ENCODE measurements at regions not wholly inside any gene's neighbourhood (a gene's known extent, or its start where the extent isn't known, plus 50 kb on each side); places are given as distances from the start of the nearest gene placed in this dataset.

- no peak for TF ChIP-seq EZH2 (IDR thresholded peaks at IDR 0.05; ENCODE audit: insufficient read depth, poor library complexity, severe bottlenecking)
- TF ChIP-seq EZH2phosphoT487 (IDR thresholded peaks at IDR 0.05; ENCODE audit: insufficient read depth, low read depth): no peak
- in situ Hi-C loops (cut with MboI): no loop called here
- Histone ChIP-seq H3F3A (ENCODE audit: insufficient read depth) (no peaks in the 10 kb centered on the region), H2AFZ (no peak overlapping the region), H3K36me3 (ENCODE audit: low read depth) (no peaks in the 10 kb centered on the region), H3K27ac (no peak overlapping the region), H3K79me2 (ENCODE audit: insufficient read depth) (no peaks in the 10 kb centered on the region), H3K9me2 (ENCODE audit: insufficient read depth) (no peaks in the 10 kb centered on the region), H3K9me3 (ENCODE audit: low read depth) (no peaks in the 10 kb centered on the region), H4K20me1 (ENCODE audit: insufficient read depth) (no peaks in the 10 kb centered on the region), H3K9ac (no peak overlapping the region), H3K4me2 (ENCODE audit: unreplicated experiment) (no peak overlapping the region), H3K4me3 (no peak overlapping the region), H3K27me3 (replicated peaks; ENCODE audit: insufficient read depth) (no peaks in the 10 kb centered on the region), H3K4me1 (ENCODE audit: insufficient read depth) (no peaks in the 10 kb centered on the region)
- WGBS, 2 experiments (ENCODE audit: low coverage in 1 of 2, low lambda C conversion rate in 2 of 2, missing lambda C conversion rate in 2 of 2): 62 to 69% methylated on average over 1 of the region's 1 CpG
- no peak for DNase-seq
Measured at GRCh38 chr4:54386693-54387092, 157.6 kb downstream of the PDGFRA start.

- no peak overlapping the region for H3K9ac ChIP-seq
Measured at GRCh38 chr4:54390670-54391069, 161.6 kb downstream of the PDGFRA start.

GRCh38 chr4:54391104-54391503 lies 162.0 kb downstream of the PDGFRA start:
- no peaks in the 10 kb centered on the region for H3K9me3 ChIP-seq (ENCODE audit: low read depth)
- no peaks in the 10 kb centered on the region for H4K20me1 ChIP-seq (ENCODE audit: insufficient read depth)
- no peak for DNase-seq
- no peak overlapping the region for H3K4me2 ChIP-seq (ENCODE audit: unreplicated experiment)
- no peaks in the 10 kb centered on the region for H3K79me2 ChIP-seq (ENCODE audit: insufficient read depth)
- no peaks in the 10 kb centered on the region for H3K9me2 ChIP-seq (ENCODE audit: insufficient read depth)
- no peak for TF ChIP-seq EZH2 (IDR thresholded peaks at IDR 0.05; ENCODE audit: insufficient read depth, poor library complexity, severe bottlenecking)
- no peak for TF ChIP-seq EZH2phosphoT487 (IDR thresholded peaks at IDR 0.05; ENCODE audit: insufficient read depth, low read depth)
- no peaks in the 10 kb centered on the region for H3K4me1 ChIP-seq (ENCODE audit: insufficient read depth)
- 4% methylated on average over 2 to 3 of the region's 3 CpGs for WGBS, 2 experiments (ENCODE audit: low coverage in 1 of 2, low lambda C conversion rate in 2 of 2, missing lambda C conversion rate in 2 of 2)
- H3K4me3 ChIP-seq: no peak overlapping the region
- H3F3A ChIP-seq (ENCODE audit: insufficient read depth): no peaks in the 10 kb centered on the region
- no peak overlapping the region for H3K27ac ChIP-seq
- in situ Hi-C loops (cut with MboI): no loop called here
- no peak overlapping the region for H3K9ac ChIP-seq
- H3K27me3 ChIP-seq (replicated peaks; ENCODE audit: insufficient read depth): no peaks in the 10 kb centered on the region
- no peak overlapping the region for H2AFZ ChIP-seq
- no peaks in the 10 kb centered on the region for H3K36me3 ChIP-seq (ENCODE audit: low read depth)

More at GRCh38 chr4:54390670-54391069, 161.6 kb downstream of the PDGFRA start:
- Histone ChIP-seq H3K27me3 (replicated peaks; ENCODE audit: insufficient read depth) (no peaks in the 10 kb centered on the region), H3K4me3 (no peak overlapping the region), H3F3A (ENCODE audit: insufficient read depth) (no peaks in the 10 kb centered on the region), H3K9me2 (ENCODE audit: insufficient read depth) (no peaks in the 10 kb centered on the region), H3K9me3 (ENCODE audit: low read depth) (no peaks in the 10 kb centered on the region), H3K4me1 (ENCODE audit: insufficient read depth) (no peaks in the 10 kb centered on the region), H4K20me1 (ENCODE audit: insufficient read depth) (no peaks in the 10 kb centered on the region), H3K36me3 (ENCODE audit: low read depth) (no peaks in the 10 kb centered on the region), H3K27ac (no peak overlapping the region), H3K4me2 (ENCODE audit: unreplicated experiment) (no peak overlapping the region), H3K79me2 (ENCODE audit: insufficient read depth) (no peaks in the 10 kb centered on the region), H2AFZ (no peak overlapping the region)
- 28 to 32% methylated on average over 3 of the region's 3 CpGs for WGBS, 2 experiments (ENCODE audit: low coverage in 1 of 2, low lambda C conversion rate in 2 of 2, missing lambda C conversion rate in 2 of 2)
- no peak for TF ChIP-seq EZH2 (IDR thresholded peaks at IDR 0.05; ENCODE audit: insufficient read depth, poor library complexity, severe bottlenecking)
- no peak for TF ChIP-seq EZH2phosphoT487 (IDR thresholded peaks at IDR 0.05; ENCODE audit: insufficient read depth, low read depth)
- no peak for DNase-seq
- in situ Hi-C loops (cut with MboI): no loop called here

GRCh38 chr4:54392479-54392878 lies 163.4 kb downstream of the PDGFRA start:
- Histone ChIP-seq H3K36me3 (ENCODE audit: low read depth) (no peaks in the 10 kb centered on the region), H3K9me3 (ENCODE audit: low read depth) (no peaks in the 10 kb centered on the region), H3K4me3 (no peak overlapping the region), H2AFZ (no peak overlapping the region), H3K79me2 (ENCODE audit: insufficient read depth) (no peaks in the 10 kb centered on the region), H3F3A (ENCODE audit: insufficient read depth) (no peaks in the 10 kb centered on the region), H3K9ac (no peak overlapping the region), H3K27ac (no peak overlapping the region), H3K27me3 (replicated peaks; ENCODE audit: insufficient read depth) (no peaks in the 10 kb centered on the region), H3K9me2 (ENCODE audit: insufficient read depth) (no peaks in the 10 kb centered on the region), H4K20me1 (ENCODE audit: insufficient read depth) (no peaks in the 10 kb centered on the region), H3K4me2 (ENCODE audit: unreplicated experiment) (no peak overlapping the region), H3K4me1 (ENCODE audit: insufficient read depth) (no peaks in the 10 kb centered on the region)
- TF ChIP-seq EZH2phosphoT487 (IDR thresholded peaks at IDR 0.05; ENCODE audit: insufficient read depth, low read depth) (no peak), EZH2 (IDR thresholded peaks at IDR 0.05; ENCODE audit: insufficient read depth, poor library complexity, severe bottlenecking) (no peak)
- WGBS, 2 experiments (ENCODE audit: low coverage in 1 of 2, low lambda C conversion rate in 2 of 2, missing lambda C conversion rate in 2 of 2): 21 to 30% methylated on average over 1 of the region's 1 CpG
- in situ Hi-C loops (cut with MboI): no loop called here
- DNase-seq: peak; percentile 23

GRCh38 chr4:54393243-54393642 lies 164.2 kb downstream of the PDGFRA start:
- TF ChIP-seq EZH2phosphoT487 (IDR thresholded peaks at IDR 0.05; ENCODE audit: insufficient read depth, low read depth) (no peak), EZH2 (IDR thresholded peaks at IDR 0.05; ENCODE audit: insufficient read depth, poor library complexity, severe bottlenecking) (no peak)
- in situ Hi-C loops (cut with MboI): no loop called here
- H2AFZ ChIP-seq: no peak overlapping the region

More at GRCh38 chr4:54393243-54393642, 164.2 kb downstream of the PDGFRA start:
- Histone ChIP-seq H3K4me2 (ENCODE audit: unreplicated experiment) (no peak overlapping the region), H3K9me3 (ENCODE audit: low read depth) (no peaks in the 10 kb centered on the region), H3K4me3 (no peak overlapping the region), H3K27ac (no peak overlapping the region), H3K27me3 (replicated peaks; ENCODE audit: insufficient read depth) (no peaks in the 10 kb centered on the region), H4K20me1 (ENCODE audit: insufficient read depth) (no peaks in the 10 kb centered on the region), H3K9ac (no peak overlapping the region), H3K4me1 (ENCODE audit: insufficient read depth) (0 out of 2 replicates have a peak, but pooled peaks cover under 1% of the 10 kb centered on the region), H3K36me3 (ENCODE audit: low read depth) (no peaks in the 10 kb centered on the region), H3F3A (ENCODE audit: insufficient read depth) (no peaks in the 10 kb centered on the region), H3K79me2 (ENCODE audit: insufficient read depth) (no peaks in the 10 kb centered on the region), H3K9me2 (ENCODE audit: insufficient read depth) (no peaks in the 10 kb centered on the region)
- DNase-seq: no peak
- 64 to 67% methylated on average over 4 of the region's 4 CpGs for WGBS, 2 experiments (ENCODE audit: low coverage in 1 of 2, low lambda C conversion rate in 2 of 2, missing lambda C conversion rate in 2 of 2)
